ENCODE measurements at regions not wholly inside any gene's neighbourhood (a gene's known extent, or its start where the extent isn't known, plus 50 kb on each side); places are given as distances from the start of the nearest gene placed in this dataset.
"Not testable (repeated sequence)": the region's sequence is repeated elsewhere in the genome, so short reads cannot be mapped to it uniquely, and the experiment has no call there.

DNA sequence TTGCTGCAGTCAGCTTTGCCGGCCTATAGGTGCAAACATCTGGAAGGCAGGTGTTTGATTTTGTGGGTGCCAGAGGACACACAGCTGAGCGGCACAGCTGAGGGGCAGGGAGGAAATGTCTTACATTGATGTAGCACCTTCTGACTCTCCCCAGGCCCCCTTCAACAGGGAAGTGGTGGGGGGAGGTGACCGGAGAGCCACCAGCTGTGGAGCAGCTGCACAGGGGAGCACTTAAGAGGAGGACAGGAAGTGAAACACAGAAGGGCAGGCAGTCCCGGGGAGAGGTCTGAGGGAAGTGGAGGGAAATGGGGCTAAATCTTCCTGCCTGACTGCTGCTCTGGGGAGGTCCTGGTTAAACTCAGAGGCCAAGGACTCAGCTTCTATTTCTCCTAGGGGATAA is 409.1 kb downstream of the TNS1 start:
- Histone ChIP-seq H3K27me3 (no peaks in the 10 kb centered on the region), H3K4me1 (no peaks in the 10 kb centered on the region), H3K9me3 (no peaks in the 10 kb centered on the region), H3K36me3 (no peaks in the 10 kb centered on the region), H3K27ac (no peak overlapping the region), H3K4me3 (no peak overlapping the region)
- intact Hi-C loops (cut with DNase I; ENCODE audit: low total_unique reads), result no loop called here
- DNase-seq (ENCODE audit: low spot score in 2 of 2), result no peak
- no peak for TF ChIP-seq CTCF (IDR thresholded peaks at IDR 0.05)
- TF ChIP-seq POLR2A (IDR thresholded peaks at IDR 0.05), result no peak
- no peak for TF ChIP-seq POLR2AphosphoS5 (IDR thresholded peaks at IDR 0.05)

- Histone ChIP-seq H3K4me1 (no peaks in the 10 kb centered on the region), H3K36me3 (no peaks in the 10 kb centered on the region), H3K27ac (no peak overlapping the region), H3K27me3 (no peaks in the 10 kb centered on the region), H3K4me3 (no peak overlapping the region), H3K9me3 (no peaks in the 10 kb centered on the region)
- intact Hi-C loops (cut with DNase I; ENCODE audit: low total_unique reads), result no loop called here
- DNase-seq (ENCODE audit: low spot score in 2 of 2), result no peak
- TF ChIP-seq CTCF (IDR thresholded peaks at IDR 0.05) (no peak), POLR2A (IDR thresholded peaks at IDR 0.05) (no peak), POLR2AphosphoS5 (IDR thresholded peaks at IDR 0.05) (no peak)
Observed at GRCh38 chr2:217588266-217588665, 414.5 kb downstream of the TNS1 start.

- H3K4me3 ChIP-seq, result no peak overlapping the region
- no peak overlapping the region for H3K27ac ChIP-seq
- intact Hi-C loops (cut with DNase I; ENCODE audit: low total_unique reads), result no loop called here
- no peak for DNase-seq (ENCODE audit: low spot score in 2 of 2)
- H3K9me3 ChIP-seq, result no peaks in the 10 kb centered on the region
- TF ChIP-seq POLR2AphosphoS5 (IDR thresholded peaks at IDR 0.05), result no peak
- H3K27me3 ChIP-seq, result no peaks in the 10 kb centered on the region
- H3K4me1 ChIP-seq, result no peaks in the 10 kb centered on the region
- H3K36me3 ChIP-seq, result no peaks in the 10 kb centered on the region
Observed at GRCh38 chr2:217585362-217585761, 417.4 kb downstream of the TNS1 start.

- H3K9me3 ChIP-seq; H3K27me3 ChIP-seq; H3K36me3 ChIP-seq; intact Hi-C loops (cut with DNase I; ENCODE audit: low total_unique reads); H3K27ac ChIP-seq; DNase-seq (ENCODE audit: low spot score in 2 of 2); H3K4me1 ChIP-seq; H3K4me3 ChIP-seq: not testable (repeated sequence)
Observed at GRCh38 chr2:217580407-217580806, 422.4 kb downstream of the TNS1 start.

DNA sequence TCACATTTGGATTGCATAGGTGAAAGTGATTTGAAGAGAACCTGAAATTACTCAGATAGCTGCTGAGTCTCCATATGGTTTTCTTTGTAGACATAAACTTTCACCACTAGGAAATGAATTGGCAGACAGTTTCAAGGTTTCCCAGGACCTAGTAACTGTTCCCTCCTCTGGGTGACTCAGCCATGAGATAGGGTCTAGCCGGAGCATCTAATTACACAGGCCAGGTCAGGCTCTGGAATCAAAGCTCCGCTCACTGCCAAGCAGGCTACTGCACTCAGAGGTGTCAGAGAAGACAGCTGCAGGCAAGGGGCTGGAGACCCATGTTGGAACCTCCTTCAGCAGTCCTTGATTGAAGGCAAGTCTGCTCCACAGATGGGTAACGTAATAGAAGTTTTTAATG is 429.2 kb downstream of the TNS1 start:
- intact Hi-C loops (cut with DNase I; ENCODE audit: low total_unique reads), result no loop called here
- no peak for TF ChIP-seq POLR2AphosphoS5 (IDR thresholded peaks at IDR 0.05)
- no peak for DNase-seq (ENCODE audit: low spot score in 2 of 2)

DNA sequence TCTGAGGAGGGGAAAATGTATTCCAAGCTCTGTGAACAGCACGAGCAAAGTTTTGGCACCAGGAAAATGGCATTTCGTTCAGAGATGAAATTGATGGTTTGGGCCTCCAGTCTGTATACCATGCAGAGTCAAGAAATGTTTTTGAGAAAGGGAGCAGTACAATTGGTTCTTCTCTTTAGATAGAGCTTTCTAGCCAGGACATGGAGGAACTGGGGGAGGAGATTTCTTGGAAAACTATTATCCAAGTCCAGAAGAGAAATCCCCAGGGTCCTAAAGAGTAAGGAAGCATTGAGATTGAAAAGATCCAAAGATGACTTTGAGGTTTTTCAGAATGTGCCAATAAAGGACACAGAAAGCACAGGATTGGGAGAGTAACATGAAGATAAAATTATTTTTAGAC is 432.4 kb downstream of the TNS1 start:
- no peak overlapping the region for H3K27ac ChIP-seq
- no peaks in the 10 kb centered on the region for H3K27me3 ChIP-seq
- no peaks in the 10 kb centered on the region for H3K4me1 ChIP-seq
- no peak for TF ChIP-seq POLR2A (IDR thresholded peaks at IDR 0.05)
- TF ChIP-seq CTCF (IDR thresholded peaks at IDR 0.05), result no peak
- TF ChIP-seq POLR2AphosphoS5 (IDR thresholded peaks at IDR 0.05), result no peak
- no peaks in the 10 kb centered on the region for H3K36me3 ChIP-seq
- no peak overlapping the region for H3K4me3 ChIP-seq
- intact Hi-C loops (cut with DNase I; ENCODE audit: low total_unique reads), result no loop called here
- no peak for DNase-seq (ENCODE audit: low spot score in 2 of 2)
- no peaks in the 10 kb centered on the region for H3K9me3 ChIP-seq

More for the DNA sequence above, 429.2 kb downstream of the TNS1 start:
- Histone ChIP-seq H3K27me3 (no peaks in the 10 kb centered on the region), H3K27ac (no peak overlapping the region), H3K4me3 (no peak overlapping the region), H3K9me3 (no peaks in the 10 kb centered on the region), H3K4me1 (no peaks in the 10 kb centered on the region), H3K36me3 (no peaks in the 10 kb centered on the region)

- Histone ChIP-seq H3K4me1 (no peaks in the 10 kb centered on the region), H3K36me3 (no peaks in the 10 kb centered on the region), H3K9me3 (no peaks in the 10 kb centered on the region), H3K27ac (peak overlapping the region in 1 of 2 donors; percentile 6), H3K4me3 (no peak overlapping the region), H3K27me3 (no peaks in the 10 kb centered on the region)
- TF ChIP-seq CTCF (IDR thresholded peaks at IDR 0.05) (no peak), POLR2A (IDR thresholded peaks at IDR 0.05) (no peak), POLR2AphosphoS5 (IDR thresholded peaks at IDR 0.05) (no peak)
- DNase-seq (ENCODE audit: low spot score in 2 of 2), result no peak
- intact Hi-C loops (cut with DNase I; ENCODE audit: low total_unique reads), result no loop called here
Observed at GRCh38 chr2:217568289-217568971, 434.4 kb downstream of the TNS1 start.
